Uterus (tissue), 3 donors: ENCODE measurements at regions not wholly inside any gene's neighbourhood (a gene's known extent, or its start where the extent isn't known, plus 50 kb on each side); places are given as distances from the start of the nearest gene placed in this dataset.

ENCODE experiments used
- DNase-seq, 2 donors: peaks; one replicate each; pipeline ENCODE4 v3.0.0-alpha.2; 2019 to 2020
- H3K27ac ChIP-seq, 2 donors: fragments of 200-600 bp; sonication (generic); 1 replicate in 1 of 2; 2 replicates in 1 of 2; pipeline ENCODE4 v1.5.1; 2016 to 2018
- H3K27me3 ChIP-seq, 2 donors: fragments of 200-600 bp; sonication (generic); one replicate each; pipeline ENCODE4 v1.5.1; 2018 to 2019; ENCODE audit warnings: control low read depth in 1 of 2
- H3K36me3 ChIP-seq, 2 donors: fragments of 200-600 bp; sonication (generic); one replicate each; pipeline ENCODE4 v1.5.1; 2019; ENCODE audit warnings: control low read depth in 1 of 2
- H3K4me1 ChIP-seq, 2 donors: fragments of 200-600 bp; sonication (generic); one replicate each; pipeline ENCODE4 v1.5.1; 2018 to 2019; ENCODE audit warnings: control low read depth in 1 of 2
- H3K4me3 ChIP-seq, 2 donors: fragments of 200-600 bp; sonication (generic); 1 replicate in 1 of 2; 2 replicates in 1 of 2; pipeline ENCODE4 v1.5.1; 2018 to 2019; ENCODE audit warnings: mild to moderate bottlenecking in 1 of 2
- H3K9me3 ChIP-seq, 2 donors: fragments of 200-600 bp; sonication (generic); one replicate each; pipeline ENCODE4 v1.5.1; 2019; ENCODE audit warnings: control low read depth in 1 of 2
- POLR2A ChIP-seq, 2 donors: fragments of 450-650 bp; IDR thresholded peaks; one replicate each; pipeline ENCODE4 v1.6.1; 2016; ENCODE audit warnings: antibody characterized with exemption in 2 of 2, mild to moderate bottlenecking in 1 of 2, moderate library complexity in 1 of 2
- intact Hi-C: fragments of 100-400 bp; cut with DNase I; formaldehyde crosslinking; loops from one replicate; pipeline ENCODE4 v1.15.1; 2023; ENCODE audit warnings: low total_unique reads
- TF ChIP-seq, protein P1 (sequence below), 4 experiments: fragments of 200-600 bp in 2 of 4; fragments of 450-650 bp in 2 of 4; sonication (generic) in 2 of 4; IDR thresholded peaks; one replicate each; pipeline ENCODE4 v1.5.1; 2016 to 2019; ENCODE audit warnings: antibody characterized with exemption in 4 of 4, mild to moderate bottlenecking in 2 of 4, moderate library complexity in 1 of 4
- donor health status: DM: yes; HTN: yes; CAD: no.

DNA sequence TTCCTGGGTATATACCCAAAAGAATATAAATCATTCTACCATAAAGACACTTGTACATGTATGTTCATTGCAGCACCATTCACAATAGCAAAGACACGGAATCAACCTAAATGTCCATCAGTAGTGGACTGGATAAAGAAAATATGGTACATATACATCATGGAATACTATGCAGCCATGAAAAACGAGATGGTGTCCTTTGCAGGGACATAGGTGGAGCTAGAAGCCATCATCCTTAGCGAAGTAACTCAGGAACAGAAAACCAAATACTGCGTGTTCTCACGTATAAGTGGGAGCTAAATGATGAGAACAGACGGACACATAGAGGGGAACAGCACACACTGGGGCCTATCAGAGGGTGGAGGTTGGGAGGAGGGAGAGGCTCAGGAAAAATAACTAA is 183.7 kb upstream of the CELF2 start:
- DNase-seq = no peak
- peaks cover 0 to under 1% of the 10 kb centered on the region in 2 donors for H3K9me3 ChIP-seq

DNA sequence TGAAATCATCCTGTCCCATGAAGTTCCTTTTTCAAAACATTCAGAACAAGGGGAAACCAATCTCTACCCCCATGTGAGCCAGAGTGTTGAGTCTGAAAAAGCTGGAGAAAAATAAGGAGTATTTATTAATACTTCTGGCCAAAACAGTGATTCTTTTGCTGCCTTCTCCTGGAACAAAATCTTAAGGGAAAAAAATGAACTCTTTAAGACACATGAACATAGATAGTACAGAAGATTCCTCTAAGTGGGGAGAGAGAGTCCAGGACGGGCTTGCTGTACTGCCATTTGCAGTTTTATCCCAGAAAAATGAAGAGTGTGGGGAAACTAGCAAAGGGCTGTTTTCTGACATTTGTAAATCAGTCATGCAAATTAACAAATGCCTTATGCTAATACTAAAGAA is 173.4 kb upstream of the CELF2 start:
- Histone ChIP-seq H3K4me3 (no peak overlapping the region), H3K36me3 (no peaks in the 10 kb centered on the region), H3K27ac (peak overlapping the region in 1 of 2 donors; percentile 0), H3K4me1 (no peaks in the 10 kb centered on the region), H3K9me3 (peaks cover 0 to 4% of the 10 kb centered on the region in 2 donors), H3K27me3 (no peaks in the 10 kb centered on the region)
- DNase-seq = no peak
- TF ChIP-seq, protein P1, sequence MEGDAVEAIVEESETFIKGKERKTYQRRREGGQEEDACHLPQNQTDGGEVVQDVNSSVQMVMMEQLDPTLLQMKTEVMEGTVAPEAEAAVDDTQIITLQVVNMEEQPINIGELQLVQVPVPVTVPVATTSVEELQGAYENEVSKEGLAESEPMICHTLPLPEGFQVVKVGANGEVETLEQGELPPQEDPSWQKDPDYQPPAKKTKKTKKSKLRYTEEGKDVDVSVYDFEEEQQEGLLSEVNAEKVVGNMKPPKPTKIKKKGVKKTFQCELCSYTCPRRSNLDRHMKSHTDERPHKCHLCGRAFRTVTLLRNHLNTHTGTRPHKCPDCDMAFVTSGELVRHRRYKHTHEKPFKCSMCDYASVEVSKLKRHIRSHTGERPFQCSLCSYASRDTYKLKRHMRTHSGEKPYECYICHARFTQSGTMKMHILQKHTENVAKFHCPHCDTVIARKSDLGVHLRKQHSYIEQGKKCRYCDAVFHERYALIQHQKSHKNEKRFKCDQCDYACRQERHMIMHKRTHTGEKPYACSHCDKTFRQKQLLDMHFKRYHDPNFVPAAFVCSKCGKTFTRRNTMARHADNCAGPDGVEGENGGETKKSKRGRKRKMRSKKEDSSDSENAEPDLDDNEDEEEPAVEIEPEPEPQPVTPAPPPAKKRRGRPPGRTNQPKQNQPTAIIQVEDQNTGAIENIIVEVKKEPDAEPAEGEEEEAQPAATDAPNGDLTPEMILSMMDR (IDR thresholded peaks at IDR 0.05) = no peak
- intact Hi-C loops = no loop called here

More for the DNA sequence above, 183.7 kb upstream of the CELF2 start:
- no peaks in the 10 kb centered on the region for H3K4me1 ChIP-seq
- no peak overlapping the region for H3K27ac ChIP-seq
- intact Hi-C loops = no loop called here
- TF ChIP-seq, protein P1 (IDR thresholded peaks at IDR 0.05) = no peak
- TF ChIP-seq POLR2A (IDR thresholded peaks at IDR 0.05) = no peak
- no peaks in the 10 kb centered on the region for H3K27me3 ChIP-seq
- H3K36me3 ChIP-seq = no peaks in the 10 kb centered on the region
- H3K4me3 ChIP-seq = no peak overlapping the region

DNA sequence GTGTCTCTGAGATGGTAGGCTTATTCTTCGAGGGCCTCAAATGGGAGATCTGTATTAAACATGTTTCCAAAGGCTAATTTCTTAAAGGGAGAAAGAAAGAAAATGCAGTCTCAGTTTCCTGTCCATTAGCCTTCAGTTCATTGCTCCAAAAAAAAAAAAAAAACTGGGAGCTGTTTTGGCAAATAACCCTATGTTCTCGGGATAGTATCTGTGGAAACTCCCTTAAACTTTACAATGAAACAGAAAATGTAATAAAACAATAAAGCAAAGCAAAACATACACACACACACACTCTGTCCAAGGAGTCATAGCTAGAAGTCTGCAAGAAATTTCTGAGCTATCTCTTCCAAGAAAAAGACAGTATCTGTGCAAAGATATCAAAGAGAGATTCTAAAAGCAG is 172.5 kb upstream of the CELF2 start:
- intact Hi-C loops = no loop called here
- H3K27ac ChIP-seq = peak overlapping the region; percentile 0 to 53
- TF ChIP-seq POLR2A (IDR thresholded peaks at IDR 0.05) = no peak
- TF ChIP-seq, protein P1 (IDR thresholded peaks at IDR 0.05) = no peak
- no peaks in the 10 kb centered on the region for H3K36me3 ChIP-seq
- no peaks in the 10 kb centered on the region for H3K4me1 ChIP-seq
- no peaks in the 10 kb centered on the region for H3K9me3 ChIP-seq
- no peak for DNase-seq
- H3K4me3 ChIP-seq = no peak overlapping the region
- no peaks in the 10 kb centered on the region for H3K27me3 ChIP-seq

DNA sequence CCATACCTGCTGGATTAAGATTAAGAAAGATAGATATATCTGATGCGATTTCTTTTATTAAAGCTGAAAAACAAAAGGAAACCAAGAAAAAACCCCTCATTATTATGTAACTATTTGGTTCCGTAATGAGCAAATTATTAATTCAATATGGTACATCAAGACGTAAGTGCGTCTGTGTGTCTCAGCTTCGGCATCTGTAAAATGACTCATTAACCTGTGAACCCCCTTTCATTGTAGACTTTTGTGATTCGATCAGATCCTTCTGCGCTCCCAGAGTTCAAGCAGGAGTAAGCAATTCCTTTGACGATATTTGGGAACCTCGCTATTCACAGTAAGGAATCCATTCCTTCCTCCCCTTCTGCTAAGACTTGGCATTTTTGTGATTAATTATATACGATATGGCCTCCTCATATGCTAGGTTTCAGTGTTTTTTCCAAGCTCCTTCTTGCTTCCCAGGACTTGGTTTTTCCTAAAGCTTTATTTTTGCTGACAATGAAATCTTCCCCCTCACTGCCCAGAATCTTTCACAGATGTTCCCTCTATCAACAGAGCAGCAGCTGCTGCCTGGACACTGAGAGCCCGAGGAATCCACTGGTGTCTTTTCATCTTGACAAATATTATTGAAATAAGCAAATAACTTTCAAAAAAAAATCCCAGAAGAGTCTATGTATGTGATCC is 171.7 kb upstream of the CELF2 start:
- intact Hi-C loops = no loop called here
- Histone ChIP-seq H3K27me3 (no peaks in the 10 kb centered on the region), H3K36me3 (no peaks in the 10 kb centered on the region), H3K9me3 (no peaks in the 10 kb centered on the region), H3K27ac (peak overlapping the region; percentile 53 to 58), H3K4me3 (no peak overlapping the region), H3K4me1 (no peaks in the 10 kb centered on the region)
- TF ChIP-seq, protein P1 (IDR thresholded peaks at IDR 0.05) = no peak
- no peak for TF ChIP-seq POLR2A (IDR thresholded peaks at IDR 0.05)
- DNase-seq = no peak

DNA sequence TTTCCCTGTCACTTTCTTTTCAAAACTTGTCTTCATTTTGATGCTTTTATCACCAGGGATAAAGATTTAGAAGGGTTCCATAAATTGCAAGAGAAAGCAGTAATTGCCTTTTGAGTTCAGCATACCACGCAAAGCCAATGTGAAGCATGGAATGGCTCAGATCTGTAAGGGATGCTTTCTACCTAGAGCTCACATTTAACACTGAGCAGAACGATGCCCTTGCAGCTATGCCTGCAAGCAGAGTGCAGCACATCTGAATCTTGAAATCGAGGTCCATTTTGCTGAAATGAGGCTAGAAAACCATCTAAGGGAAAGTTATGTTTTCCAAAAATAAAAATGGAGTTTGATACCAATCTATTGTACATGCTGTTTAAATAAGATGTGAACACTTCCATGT is 171.2 kb upstream of the CELF2 start:
- H3K36me3 ChIP-seq = no peaks in the 10 kb centered on the region
- no peak for DNase-seq
- TF ChIP-seq, protein P1 (IDR thresholded peaks at IDR 0.05) = no peak
- TF ChIP-seq POLR2A (IDR thresholded peaks at IDR 0.05) = no peak
- H3K9me3 ChIP-seq = no peaks in the 10 kb centered on the region
- H3K4me3 ChIP-seq = no peak overlapping the region
- intact Hi-C loops = no loop called here
- no peaks in the 10 kb centered on the region for H3K4me1 ChIP-seq
- H3K27ac ChIP-seq = peak overlapping the region; percentile 53 to 58
- no peaks in the 10 kb centered on the region for H3K27me3 ChIP-seq
